Fibroblast of pulmonary artery (primary cell): ENCODE measurements at regions not wholly inside any gene's neighbourhood (a gene's known extent, or its start where the extent isn't known, plus 50 kb on each side); places are given as distances from the start of the nearest gene placed in this dataset.

ENCODE experiments used
- DNase-seq: peaks from one replicate; pipeline ENCODE4 v3.0.0-alpha.2; 2010; ENCODE audit warnings: low read depth
- H3K4me3 ChIP-seq: replicated peaks from 2 replicates; pipeline ENCODE4 v1.5.1; 2011; ENCODE audit warnings: low read depth, mild to moderate bottlenecking, control low read depth, low read length, moderate library complexity
- TF ChIP-seq, protein P1 (sequence below): IDR thresholded peaks from 2 replicates; pipeline ENCODE4 v1.5.1; 2011; ENCODE audit warnings: mild to moderate bottlenecking, control low read depth, low read length, inconsistent platforms; ENCODE audit errors: missing control alignments

DNA sequence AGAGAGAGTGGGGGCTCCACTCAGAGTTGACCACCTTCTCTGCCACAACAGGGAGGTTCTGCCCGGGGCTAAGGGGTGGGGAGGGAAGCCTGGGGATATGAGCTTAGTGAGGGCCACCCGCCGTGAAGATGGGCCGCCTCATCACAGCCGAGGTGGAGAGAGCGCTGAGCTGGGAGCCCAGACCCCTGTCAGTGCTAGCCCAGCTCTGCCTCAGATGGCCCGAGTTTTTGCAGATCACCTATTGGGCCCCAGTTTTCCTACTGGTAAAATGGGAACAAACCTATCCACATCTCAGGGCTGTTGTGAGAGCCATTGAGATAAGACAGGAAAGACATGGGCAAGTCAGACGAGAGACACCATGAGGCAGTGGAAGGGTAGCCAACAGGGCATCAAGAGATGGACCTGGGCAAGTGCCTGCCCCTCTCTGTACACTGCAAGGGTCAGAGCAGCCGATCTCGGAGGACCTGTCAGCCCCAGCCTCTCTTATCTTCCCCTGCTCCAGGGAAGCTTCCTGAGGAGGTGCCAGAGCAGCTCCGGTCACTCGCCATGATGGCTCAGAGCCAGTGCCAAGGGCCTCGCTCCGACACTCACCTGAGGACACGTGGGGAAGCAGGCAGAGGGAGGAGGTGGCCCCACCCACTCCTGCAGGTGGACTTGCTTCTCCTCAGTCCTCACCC, 88.9 kb downstream of the MCFD2 start:
- DNase-seq = no peak
- TF ChIP-seq, protein P1, sequence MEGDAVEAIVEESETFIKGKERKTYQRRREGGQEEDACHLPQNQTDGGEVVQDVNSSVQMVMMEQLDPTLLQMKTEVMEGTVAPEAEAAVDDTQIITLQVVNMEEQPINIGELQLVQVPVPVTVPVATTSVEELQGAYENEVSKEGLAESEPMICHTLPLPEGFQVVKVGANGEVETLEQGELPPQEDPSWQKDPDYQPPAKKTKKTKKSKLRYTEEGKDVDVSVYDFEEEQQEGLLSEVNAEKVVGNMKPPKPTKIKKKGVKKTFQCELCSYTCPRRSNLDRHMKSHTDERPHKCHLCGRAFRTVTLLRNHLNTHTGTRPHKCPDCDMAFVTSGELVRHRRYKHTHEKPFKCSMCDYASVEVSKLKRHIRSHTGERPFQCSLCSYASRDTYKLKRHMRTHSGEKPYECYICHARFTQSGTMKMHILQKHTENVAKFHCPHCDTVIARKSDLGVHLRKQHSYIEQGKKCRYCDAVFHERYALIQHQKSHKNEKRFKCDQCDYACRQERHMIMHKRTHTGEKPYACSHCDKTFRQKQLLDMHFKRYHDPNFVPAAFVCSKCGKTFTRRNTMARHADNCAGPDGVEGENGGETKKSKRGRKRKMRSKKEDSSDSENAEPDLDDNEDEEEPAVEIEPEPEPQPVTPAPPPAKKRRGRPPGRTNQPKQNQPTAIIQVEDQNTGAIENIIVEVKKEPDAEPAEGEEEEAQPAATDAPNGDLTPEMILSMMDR = no peak

DNA sequence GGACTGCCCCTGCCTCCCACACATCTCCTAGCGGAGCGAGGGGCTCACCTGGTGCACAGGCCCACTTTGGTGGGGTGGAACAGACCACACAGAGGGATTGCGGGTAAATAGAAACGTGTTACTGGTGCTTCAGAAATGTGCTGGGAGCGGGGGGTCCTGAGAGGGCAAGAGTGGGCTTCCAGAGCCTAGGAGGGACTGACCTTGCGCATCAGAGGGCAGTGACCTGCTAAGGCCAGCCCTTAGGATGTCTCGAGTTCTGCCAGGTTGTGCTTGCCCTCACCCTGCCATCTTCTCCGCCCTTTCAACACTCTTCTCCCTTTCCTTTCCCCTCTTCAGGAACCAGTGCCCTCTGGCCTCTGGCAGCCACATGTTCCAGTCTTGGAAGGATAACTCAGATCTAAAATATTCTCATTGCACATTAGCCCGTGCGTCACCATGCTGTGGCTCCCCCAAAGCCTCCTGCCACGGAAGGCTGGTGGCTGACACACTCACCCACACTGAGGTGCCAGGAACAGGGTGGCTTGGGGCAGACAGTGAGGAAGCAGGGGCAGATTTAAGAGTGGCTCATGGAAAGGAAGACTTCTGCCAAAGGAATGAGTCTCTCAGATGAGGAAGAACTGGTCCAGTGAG, 89.6 kb downstream of the MCFD2 start:
- H3K4me3 ChIP-seq = no peak overlapping the region
- TF ChIP-seq, protein P1 = no peak
- DNase-seq = peak; percentile 36

More for the DNA sequence above, 88.9 kb downstream of the MCFD2 start:
- H3K4me3 ChIP-seq = no peak overlapping the region

DNA sequence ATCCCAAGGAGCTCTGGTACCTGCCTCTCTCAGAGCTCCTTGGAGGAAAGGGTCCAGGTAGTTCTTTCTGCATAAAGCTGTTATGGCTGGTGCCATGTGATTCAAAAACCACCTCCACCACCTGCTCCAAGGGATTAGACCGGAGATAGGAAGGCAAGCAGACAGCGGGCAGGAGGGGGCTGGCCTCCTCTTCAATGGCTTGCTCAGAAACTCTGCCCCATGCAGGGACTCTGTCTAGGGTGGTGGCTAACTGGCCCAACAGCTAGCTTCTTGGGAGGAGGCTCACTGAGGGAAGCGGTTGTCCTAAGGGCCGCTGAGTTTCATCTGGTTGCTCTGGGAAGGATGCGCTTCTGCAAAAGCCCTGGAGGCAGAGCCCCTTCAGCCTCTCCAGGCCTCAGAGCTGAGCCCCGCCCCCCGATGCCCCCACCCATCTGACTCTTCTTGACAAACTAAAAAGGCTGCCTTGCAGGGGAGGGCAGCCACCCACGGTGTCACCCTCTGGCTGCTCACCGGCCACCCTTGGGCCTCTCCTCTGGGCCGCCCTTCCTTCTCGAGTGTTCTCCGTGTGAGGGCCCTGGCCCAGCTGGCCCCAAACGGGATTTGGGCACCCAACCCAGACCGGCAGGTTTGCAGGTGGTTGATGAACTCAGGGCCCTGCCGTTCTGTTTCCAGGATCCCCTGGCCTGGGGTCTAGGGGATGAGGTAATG, 90.2 kb downstream of the MCFD2 start:
- TF ChIP-seq, protein P1 = no peak
- no peak overlapping the region for H3K4me3 ChIP-seq
- no peak for DNase-seq

DNA sequence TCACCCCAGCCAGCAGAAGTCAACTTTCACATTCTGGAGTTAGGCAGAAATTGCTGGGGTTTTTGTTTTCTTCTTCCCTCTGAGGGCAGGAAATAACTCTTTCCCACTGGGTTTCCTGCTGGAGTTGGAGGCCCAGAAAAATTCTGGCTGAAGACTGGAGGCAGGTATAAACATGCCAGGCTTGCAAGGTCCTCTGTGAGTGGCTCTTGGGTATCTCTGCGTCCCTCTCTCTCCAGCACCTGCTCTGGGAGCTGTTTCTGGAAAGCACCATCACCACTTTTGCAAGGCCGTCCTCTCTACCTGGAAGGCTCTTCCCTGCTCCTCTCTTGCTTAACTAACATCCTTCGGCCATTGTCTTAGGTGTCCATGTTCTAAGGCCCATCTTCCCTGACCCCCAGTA, 91.0 kb downstream of the MCFD2 start:
- TF ChIP-seq, protein P1 = no peak

DNA sequence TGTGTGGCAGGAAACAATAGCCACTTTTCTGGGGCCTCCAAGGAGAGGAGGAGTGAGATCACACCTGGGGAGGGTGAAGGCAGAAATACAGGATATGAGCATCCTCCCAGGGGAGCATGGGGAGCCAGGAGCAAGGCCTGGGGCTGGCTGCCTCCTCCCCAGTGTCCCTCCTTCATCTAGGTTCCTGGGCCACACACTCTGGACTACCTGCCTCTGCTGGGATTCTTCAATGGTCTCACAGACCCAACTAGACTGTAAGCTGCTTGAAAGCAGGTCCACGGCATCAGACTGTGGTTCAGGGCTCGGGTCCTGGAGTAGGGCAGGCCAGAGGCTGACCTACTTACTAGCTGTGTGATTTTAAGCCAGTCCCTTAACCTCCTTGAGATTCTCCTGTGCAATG, 94.0 kb downstream of the MCFD2 start:
- H3K4me3 ChIP-seq = no peak overlapping the region
- TF ChIP-seq, protein P1 = no peak
- DNase-seq = no peak

More for the DNA sequence above, 91.0 kb downstream of the MCFD2 start:
- H3K4me3 ChIP-seq = no peak overlapping the region
- DNase-seq = peak; percentile 16

DNA sequence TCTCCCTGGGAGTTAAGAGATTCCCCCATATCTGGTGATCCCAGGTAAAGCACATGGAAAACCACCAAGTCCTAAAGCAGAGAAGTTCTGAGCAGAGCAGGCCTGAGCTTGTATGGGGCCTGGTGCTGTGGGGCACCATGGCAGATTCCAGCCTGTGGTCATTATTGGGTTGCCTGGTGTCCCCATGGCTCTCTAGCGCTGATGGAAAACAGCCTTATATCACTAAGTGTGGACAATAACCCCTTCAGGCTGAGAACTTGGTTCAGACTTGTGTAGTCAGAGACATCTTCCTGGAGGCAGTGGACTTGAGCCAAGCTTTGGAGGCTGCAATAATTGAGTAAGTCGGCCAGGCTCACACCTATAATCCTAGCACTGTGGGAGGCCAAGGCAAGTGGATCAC, 96.8 kb downstream of the MCFD2 start:
- DNase-seq = no peak
- no peak overlapping the region for H3K4me3 ChIP-seq
- TF ChIP-seq, protein P1 = no peak
